C4-2B (cell line): ENCODE measurements at regions not wholly inside any gene's neighbourhood (a gene's known extent, or its start where the extent isn't known, plus 50 kb on each side); places are given as distances from the start of the nearest gene placed in this dataset.

ENCODE experiments used
- CTCF ChIP-seq: fragments of 450-650 bp; conservative IDR thresholded peaks from 2 replicates; pipeline ENCODE4 v1.5.1; 2017; ENCODE audit warnings: mild to moderate bottlenecking
- ZFX ChIP-seq: fragments of 450-650 bp; IDR thresholded peaks from 2 replicates; pipeline ENCODE4 v1.6.1; 2017

- no peak for TF ChIP-seq ZFX
- TF ChIP-seq CTCF: no peak
Measured at GRCh38 chr13:110062077-110062776, 244.7 kb downstream of the COL4A1 start.
